ENCODE measurements at regions not wholly inside any gene's neighbourhood (a gene's known extent, or its start where the extent isn't known, plus 50 kb on each side); places are given as distances from the start of the nearest gene placed in this dataset.

GRCh38 chr15:77819048-77819850 is 186.5 kb upstream of the LINGO1 start:
- no peak for DNase-seq

- no peak for DNase-seq
These were observed 185.9 kb upstream of the LINGO1 start for GRCh38 chr15:77818484-77819047.

DNA sequence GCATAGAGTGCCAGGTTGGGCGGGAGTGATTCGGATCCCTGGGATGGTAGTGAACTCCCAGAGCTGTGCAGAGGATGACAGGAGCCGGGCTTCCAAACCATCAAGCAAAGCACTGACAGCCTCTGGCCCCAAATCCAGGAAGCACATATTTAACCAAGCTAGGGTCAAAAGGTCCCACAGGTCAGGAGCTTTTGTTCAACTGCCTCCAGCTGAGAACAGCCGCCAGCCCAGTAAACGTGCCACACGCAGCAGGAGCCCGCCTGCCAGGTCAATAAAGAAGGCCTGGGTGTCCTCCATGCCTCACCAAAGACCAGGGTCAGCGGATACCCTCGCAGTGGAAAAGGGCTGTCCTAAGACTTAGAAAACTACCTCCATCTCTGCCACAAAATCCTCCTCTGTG is 184.7 kb upstream of the LINGO1 start:
- no peak for DNase-seq

DNA sequence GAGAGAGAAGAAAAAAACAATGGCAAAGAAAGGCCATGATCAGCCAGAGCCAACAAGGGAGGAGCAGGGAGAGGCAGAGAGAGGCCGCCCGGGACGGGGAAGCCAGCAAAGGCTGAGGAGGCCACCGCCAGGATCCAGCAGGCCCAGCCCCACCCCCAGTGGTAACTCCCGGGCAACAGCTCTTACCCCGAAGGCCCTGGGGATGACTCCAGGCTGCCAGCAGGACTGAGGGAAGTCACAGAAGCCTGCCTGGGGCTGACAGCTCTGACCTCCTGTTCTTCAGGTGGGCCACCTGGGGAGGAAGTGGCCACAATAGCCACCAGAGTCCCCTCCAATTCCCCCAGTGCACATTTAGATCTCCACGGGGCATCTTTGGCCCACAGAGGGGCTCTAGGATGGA is 184.3 kb upstream of the LINGO1 start:
- no peak for DNase-seq

GRCh38 chr15:77815015-77815414 is 182.3 kb upstream of the LINGO1 start:
- no peak for DNase-seq

DNA sequence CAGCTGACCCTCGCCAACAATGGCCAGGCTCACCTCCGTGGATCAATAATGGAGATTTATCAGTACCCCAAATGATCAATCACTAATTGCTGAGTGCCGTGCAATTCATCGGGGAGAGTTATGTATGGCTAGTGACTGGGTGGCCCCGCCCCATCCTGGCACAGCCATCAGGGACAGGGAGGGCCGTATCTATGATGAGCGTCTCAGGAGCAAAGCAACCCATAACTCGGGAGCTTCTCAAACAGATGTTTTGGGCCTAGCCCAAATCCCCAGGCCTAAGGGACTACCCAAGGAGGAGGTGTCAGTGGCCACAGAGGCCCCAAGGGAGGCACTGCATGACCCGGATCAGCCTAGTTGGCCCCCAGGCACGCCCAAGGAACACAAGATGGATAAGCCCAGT is 180.0 kb upstream of the LINGO1 start:
- DNase-seq: no peak

DNA sequence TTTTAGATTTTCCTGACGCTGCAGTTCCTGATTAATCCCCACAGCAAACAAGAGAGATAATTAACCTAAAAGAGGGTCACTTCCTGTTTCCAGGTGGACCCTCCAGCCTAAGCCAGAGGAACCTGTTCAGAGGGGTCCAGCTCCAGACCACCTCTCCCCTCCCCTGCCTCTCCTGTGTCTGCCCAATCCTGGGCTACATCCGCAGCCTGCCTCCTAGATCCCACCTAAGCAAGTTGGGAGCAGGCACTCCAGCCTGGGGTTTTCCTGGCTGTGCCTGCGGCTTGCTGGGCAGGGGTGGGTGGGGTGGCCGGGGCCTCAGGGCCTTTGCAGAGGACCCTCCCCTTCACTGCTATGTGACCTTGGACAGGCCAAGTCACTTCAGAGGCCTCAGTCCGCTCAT is 178.6 kb upstream of the LINGO1 start:
- DNase-seq: no peak

DNA sequence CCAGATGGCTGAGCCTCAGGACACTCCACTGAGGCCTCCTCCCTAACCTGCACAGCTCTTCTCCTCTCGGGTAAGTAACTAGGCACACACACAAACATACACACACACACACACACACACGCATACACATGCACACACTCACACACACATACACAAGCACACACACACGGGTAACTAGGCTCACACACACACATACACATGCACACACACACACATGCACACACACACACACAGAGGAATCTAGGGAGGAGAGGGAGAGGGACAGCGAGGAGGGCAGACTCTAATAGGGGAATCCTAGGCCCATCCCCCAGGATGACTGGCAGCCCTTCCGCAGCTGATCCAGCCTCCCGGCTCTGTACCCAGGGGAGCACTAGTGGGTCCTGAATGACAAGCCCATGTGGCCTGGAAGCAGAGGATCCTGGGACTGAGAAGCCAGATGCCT is 177.4 kb upstream of the LINGO1 start:
- no peak for DNase-seq

DNA sequence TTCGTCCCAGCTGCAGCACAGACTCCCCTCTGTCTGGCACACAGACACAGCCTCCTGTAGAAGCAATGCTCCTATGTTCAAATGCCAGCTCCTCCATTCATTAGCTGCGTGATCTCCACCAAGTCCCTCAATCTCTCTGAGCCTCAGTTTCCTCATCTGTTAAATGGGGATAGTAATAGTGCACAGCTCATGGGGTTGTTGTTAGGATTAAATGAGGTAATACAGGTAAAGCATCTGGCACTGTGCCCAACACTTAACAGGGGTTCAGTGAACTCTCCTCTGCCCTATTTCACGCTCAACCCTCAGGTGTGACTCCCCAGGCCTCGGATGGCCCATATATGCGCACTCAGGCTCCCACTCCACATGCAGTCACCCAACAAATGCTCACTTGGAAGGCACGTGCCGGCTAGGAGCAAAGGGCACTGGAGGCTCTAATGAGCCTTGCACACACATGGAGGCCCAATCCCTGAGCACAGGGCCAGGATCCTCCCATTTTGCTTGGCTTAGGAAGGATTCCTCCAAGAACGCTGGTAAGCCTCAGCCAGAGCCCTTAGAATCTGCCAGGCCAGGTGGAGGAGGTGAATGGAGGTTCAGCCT is 176.0 kb upstream of the LINGO1 start:
- no peak for DNase-seq

DNA sequence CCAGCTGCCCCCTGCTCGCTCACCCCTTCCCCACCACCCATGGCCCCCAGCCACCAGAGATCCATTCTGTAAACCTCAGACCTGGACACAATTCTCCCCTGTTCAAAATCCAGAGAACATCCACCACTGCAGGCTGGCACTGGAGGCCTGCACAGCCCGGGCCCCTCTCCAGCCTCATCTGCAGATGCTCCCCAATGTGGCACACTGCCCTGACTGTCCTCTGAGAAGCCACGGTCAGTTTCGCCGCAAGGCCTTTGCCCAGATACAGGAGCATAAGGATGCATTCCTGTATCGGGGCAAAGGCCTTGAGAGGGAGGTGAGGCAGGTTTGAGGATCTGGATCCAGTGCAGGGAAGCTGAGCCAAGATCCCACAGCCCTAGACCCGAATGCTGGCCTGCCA is 175.4 kb upstream of the LINGO1 start:
- no peak for DNase-seq

DNA sequence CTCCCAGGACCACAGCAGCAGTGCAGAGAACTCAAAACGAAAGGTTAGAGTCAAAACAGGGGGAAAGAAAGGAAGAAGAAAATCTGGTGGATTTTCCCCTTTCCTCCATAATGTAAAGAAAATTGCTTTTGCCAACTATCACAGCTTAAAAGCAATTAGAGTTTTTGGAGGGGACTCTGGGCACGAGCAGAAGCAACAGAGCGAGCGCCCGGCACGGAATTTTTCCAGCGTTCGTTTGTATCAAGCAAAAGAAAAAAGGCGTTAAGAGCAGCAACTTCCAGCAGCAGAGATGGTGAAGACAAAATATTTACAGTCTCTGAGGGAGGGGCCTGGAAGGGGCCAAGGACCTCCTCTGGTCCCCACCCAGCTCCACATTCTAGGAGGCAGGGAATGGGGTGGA is 174.9 kb upstream of the LINGO1 start:
- DNase-seq: no peak

DNA sequence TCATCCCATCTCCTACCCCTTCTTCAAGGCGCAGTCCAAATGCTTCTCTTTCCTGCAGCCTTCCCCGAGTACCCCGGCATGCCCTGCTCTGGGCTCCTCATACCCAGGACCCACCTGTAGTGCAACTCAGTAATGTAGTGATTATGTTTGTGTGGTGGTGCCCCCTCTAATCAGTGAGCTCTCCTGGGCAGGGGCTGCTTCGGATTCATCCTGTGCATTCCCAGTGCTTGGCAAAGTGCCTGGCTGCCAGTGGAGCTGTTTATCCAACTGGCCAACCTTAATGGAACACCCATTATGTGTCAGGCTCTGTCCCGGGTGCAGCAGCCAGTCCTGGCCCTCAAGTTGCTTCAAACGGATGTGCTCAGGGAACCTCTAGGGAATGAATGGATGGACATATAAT is 174.4 kb upstream of the LINGO1 start:
- no peak for DNase-seq

GRCh38 chr15:77804210-77804609 is 171.5 kb upstream of the LINGO1 start:
- no peak for DNase-seq

DNA sequence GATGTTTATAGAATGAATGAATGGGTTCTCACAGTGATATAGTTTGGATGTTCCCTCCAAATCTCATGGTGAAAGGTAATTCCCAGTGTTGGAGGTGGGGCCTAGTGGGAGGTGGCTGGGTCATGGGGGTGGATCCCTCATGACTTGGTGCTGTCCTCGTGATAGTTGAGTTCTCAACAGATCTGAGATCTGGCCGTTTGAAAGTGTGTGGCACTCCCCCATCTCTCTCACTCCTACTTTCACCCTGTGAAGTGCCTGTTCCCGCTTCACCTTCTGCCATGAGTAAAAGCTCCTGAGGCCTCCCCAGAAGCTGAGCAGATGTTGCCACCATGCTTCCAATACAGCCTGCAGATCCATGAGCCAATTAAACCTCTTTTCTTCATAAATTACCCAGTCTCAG is 170.8 kb upstream of the LINGO1 start:
- no peak for DNase-seq

GRCh38 chr15:77800305-77800704 is 167.6 kb upstream of the LINGO1 start:
- no peak for DNase-seq

DNA sequence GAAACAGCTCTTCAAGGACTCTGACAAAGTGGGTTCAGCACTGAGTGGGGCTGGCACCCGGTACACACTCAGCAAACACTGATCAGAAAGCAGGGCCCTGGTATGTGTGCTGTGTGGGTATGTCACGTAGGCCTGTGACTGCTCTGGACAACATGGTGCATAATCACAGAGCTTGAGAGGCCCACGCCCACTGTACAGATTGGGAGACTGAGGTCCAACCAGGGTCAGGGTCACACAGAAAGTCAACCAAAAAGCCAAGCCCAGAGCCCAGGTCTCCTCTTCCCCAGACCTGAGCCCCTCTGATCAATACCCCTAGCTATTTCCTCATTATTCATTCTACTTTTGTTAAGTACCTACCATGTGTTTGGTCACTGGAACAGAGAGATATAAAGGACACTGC is 166.1 kb upstream of the LINGO1 start:
- no peak for DNase-seq

DNA sequence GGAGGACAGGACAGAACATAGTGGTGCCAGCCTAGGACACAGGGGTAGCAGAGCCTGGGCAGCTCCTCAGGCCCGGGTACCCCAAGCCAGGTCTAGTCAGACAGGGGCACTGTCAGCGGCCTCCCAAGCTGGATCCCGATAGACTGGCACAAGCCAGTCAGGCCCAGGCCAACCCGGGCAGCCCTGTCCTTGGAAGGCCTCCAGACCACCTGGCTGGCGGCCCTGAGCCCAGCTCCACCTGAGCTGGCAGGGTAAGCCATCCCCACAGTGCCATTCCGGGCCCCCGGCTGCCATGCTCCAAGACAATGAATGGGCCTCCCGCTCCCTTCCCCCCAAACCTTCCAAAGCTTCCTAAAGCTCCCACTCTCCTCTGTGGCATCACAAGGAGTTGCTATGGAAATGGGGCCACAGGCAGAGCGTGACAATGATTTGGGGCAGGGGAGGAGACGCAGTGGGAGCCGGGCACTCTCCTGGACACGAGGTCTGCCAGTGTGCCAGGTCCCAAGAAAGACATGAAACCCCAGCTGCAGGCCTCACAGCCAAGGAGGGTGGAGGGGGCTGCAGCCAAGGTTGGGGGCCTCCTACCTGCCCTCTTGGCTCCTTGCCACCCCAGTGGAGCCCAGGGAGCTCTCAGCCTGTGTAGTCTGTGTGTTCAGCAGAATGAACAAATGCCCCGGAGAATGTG is 165.6 kb upstream of the LINGO1 start:
- no peak for DNase-seq

- DNase-seq: no peak
These were observed 164.6 kb upstream of the LINGO1 start for GRCh38 chr15:77797270-77797669.

GRCh38 chr15:77796046-77796729 is 163.5 kb upstream of the LINGO1 start:
- DNase-seq: no peak

- no peak for DNase-seq
These were observed 162.7 kb upstream of the LINGO1 start for GRCh38 chr15:77795446-77795845.

DNA sequence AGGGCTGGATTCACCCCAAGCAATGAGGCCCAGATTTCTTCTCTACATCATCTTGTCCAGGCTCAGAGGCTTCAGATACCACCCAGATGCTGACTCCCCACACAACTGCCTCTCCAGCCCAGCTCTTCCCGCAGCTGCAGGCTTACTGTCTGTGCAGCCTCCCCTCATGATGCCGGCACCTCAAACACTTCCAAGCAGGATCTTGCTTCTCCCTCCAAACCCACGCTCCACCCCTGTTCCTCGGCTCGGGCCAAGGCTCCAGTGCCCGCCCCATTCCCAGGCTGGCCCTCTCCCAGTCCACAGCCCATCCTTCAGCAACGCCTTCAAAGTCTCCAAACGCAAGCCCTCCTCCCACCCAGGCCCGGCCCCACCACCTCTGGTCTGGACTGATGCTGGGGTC is 159.2 kb upstream of the LINGO1 start:
- no peak for DNase-seq

DNA sequence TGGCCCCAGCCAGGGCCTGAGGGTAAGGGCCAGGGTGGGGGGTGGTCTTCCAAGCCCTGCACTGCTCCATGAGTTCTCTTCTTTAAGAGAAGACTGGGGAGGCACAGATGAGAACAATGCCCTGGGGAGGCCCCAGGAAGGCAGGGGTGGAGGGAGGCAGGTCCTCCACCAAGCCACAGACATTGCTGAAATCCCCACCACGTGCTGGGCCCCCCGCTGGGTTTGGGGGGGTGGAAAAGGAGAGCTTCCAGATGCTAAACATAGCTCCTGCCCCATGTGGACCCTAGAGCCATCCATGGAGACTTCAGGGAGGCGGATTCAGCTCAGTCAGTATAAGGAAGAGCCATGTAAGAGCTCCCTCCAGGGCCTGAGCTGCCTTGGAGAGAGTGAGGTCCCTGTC is 157.8 kb upstream of the LINGO1 start:
- DNase-seq: no peak

GRCh38 chr15:77786956-77787355 is 154.2 kb upstream of the LINGO1 start:
- no peak for DNase-seq

Measured in NCI-H446 treated with DMSO at 0.1 percent for 48 hours (cell line).